KMS-11 (cell line): ENCODE measurements at regions not wholly inside any gene's neighbourhood (a gene's known extent, or its start where the extent isn't known, plus 50 kb on each side); places are given as distances from the start of the nearest gene placed in this dataset.

Source experiments
- H2AFZ ChIP-seq: fragments of 200-600 bp; sonication (generic); 2 replicates; pipeline ENCODE4 v1.6.1; 2016; ENCODE audit warnings: antibody characterized with exemption, mixed run types, low read depth
- H3K27ac ChIP-seq: fragments of 200-600 bp; sonication (generic); 2 replicates; pipeline ENCODE4 v1.6.1; 2016; ENCODE audit warnings: mild to moderate bottlenecking, mixed run types
- H3K27me3 ChIP-seq: fragments of 200-600 bp; sonication (generic); 2 replicates; pipeline ENCODE4 v1.6.1; 2017; ENCODE audit warnings: mild to moderate bottlenecking, low read depth, mixed run types, moderate library complexity; ENCODE audit not compliant: insufficient read depth
- H3K36me3 ChIP-seq: fragments of 200-600 bp; sonication (generic); 2 replicates; pipeline ENCODE4 v1.6.1; 2017; ENCODE audit warnings: mild to moderate bottlenecking, mixed run types; ENCODE audit not compliant: insufficient read depth
- H3K4me1 ChIP-seq: fragments of 200-600 bp; sonication (generic); 2 replicates; pipeline ENCODE4 v1.6.1; 2016; ENCODE audit warnings: mild to moderate bottlenecking, low read depth, mixed run types; ENCODE audit not compliant: poor library complexity, severe bottlenecking
- H3K4me2 ChIP-seq: fragments of 200-600 bp; sonication (generic); 2 replicates; pipeline ENCODE4 v1.7.0; 2016; ENCODE audit warnings: mild to moderate bottlenecking, mixed run types
- H3K4me3 ChIP-seq: fragments of 200-600 bp; sonication (generic); IDR thresholded peaks from 2 replicates; pipeline ENCODE4 v1.6.1; 2017; ENCODE audit warnings: low read depth, low read length, mixed read lengths; ENCODE audit not compliant: insufficient read depth
- H3K79me2 ChIP-seq: fragments of 200-600 bp; sonication (generic); 2 replicates; pipeline ENCODE4 v1.6.1; 2016; ENCODE audit warnings: low read depth, mixed run types; ENCODE audit not compliant: insufficient read depth
- H3K9ac ChIP-seq: fragments of 200-600 bp; sonication (generic); 2 replicates; pipeline ENCODE4 v1.6.1; 2016; ENCODE audit warnings: mild to moderate bottlenecking, mixed run types
- H4K20me1 ChIP-seq: fragments of 200-600 bp; sonication (generic); 2 replicates; pipeline ENCODE4 v1.6.1; 2016; ENCODE audit warnings: mild to moderate bottlenecking, mixed run types; ENCODE audit not compliant: insufficient read depth
- TF ChIP-seq, protein P1 (sequence below): fragments of 200-600 bp; sonication (generic); conservative IDR thresholded peaks from 2 replicates; pipeline ENCODE4 v1.6.1; 2017; ENCODE audit warnings: low read depth, mild to moderate bottlenecking, antibody characterized with exemption, low read length, moderate library complexity, mixed read lengths

- H2AFZ ChIP-seq: no peak overlapping the region
- H3K4me1 ChIP-seq: no peaks in the 10 kb centered on the region
- H3K9ac ChIP-seq: no peak overlapping the region
- no peak overlapping the region for H3K4me2 ChIP-seq
- H3K27me3 ChIP-seq: no peaks in the 10 kb centered on the region
- no peak overlapping the region for H3K4me3 ChIP-seq
- TF ChIP-seq, protein P1, sequence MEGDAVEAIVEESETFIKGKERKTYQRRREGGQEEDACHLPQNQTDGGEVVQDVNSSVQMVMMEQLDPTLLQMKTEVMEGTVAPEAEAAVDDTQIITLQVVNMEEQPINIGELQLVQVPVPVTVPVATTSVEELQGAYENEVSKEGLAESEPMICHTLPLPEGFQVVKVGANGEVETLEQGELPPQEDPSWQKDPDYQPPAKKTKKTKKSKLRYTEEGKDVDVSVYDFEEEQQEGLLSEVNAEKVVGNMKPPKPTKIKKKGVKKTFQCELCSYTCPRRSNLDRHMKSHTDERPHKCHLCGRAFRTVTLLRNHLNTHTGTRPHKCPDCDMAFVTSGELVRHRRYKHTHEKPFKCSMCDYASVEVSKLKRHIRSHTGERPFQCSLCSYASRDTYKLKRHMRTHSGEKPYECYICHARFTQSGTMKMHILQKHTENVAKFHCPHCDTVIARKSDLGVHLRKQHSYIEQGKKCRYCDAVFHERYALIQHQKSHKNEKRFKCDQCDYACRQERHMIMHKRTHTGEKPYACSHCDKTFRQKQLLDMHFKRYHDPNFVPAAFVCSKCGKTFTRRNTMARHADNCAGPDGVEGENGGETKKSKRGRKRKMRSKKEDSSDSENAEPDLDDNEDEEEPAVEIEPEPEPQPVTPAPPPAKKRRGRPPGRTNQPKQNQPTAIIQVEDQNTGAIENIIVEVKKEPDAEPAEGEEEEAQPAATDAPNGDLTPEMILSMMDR: no peak
- H3K79me2 ChIP-seq: no peaks in the 10 kb centered on the region
- no peaks in the 10 kb centered on the region for H3K36me3 ChIP-seq
- H3K27ac ChIP-seq: no peak overlapping the region
- H4K20me1 ChIP-seq: no peaks in the 10 kb centered on the region
Observed at GRCh38 chr5:107211630-107212029, 459.1 kb downstream of the EFNA5 start.

DNA sequence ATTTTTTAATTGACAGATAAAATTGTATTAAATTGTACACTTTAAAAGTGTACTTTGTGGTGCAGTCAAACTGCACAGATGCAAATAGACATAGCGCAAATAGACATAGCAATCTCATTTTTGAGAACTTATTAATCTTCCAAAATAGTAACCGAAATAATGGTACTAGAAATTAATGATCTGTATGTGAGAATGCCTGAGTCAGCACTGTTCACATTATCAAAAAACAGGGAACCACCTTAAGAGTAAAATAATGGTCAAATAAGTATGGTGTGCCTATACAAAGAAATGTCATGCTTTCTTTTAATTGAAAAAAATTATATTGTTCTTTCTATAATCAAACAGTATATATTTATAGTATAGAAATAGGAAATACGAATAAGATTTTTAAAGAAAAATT, 461.9 kb downstream of the EFNA5 start:
- Histone ChIP-seq H3K27me3 (no peaks in the 10 kb centered on the region), H3K36me3 (no peaks in the 10 kb centered on the region), H3K4me1 (no peaks in the 10 kb centered on the region), H3K9ac (no peak overlapping the region), H3K79me2 (no peaks in the 10 kb centered on the region), H3K4me3 (no peak overlapping the region), H3K4me2 (no peak overlapping the region), H4K20me1 (no peaks in the 10 kb centered on the region), H3K27ac (no peak overlapping the region), H2AFZ (no peak overlapping the region)
- TF ChIP-seq, protein P1: no peak

GRCh38 chr5:107204413-107204812, 466.3 kb downstream of the EFNA5 start:
- H3K4me1 ChIP-seq: no peaks in the 10 kb centered on the region
- TF ChIP-seq, protein P1: no peak
- H3K27me3 ChIP-seq: no peaks in the 10 kb centered on the region
- no peak overlapping the region for H3K4me3 ChIP-seq
- H3K4me2 ChIP-seq: no peak overlapping the region
- H4K20me1 ChIP-seq: no peaks in the 10 kb centered on the region
- H3K79me2 ChIP-seq: no peaks in the 10 kb centered on the region
- no peak overlapping the region for H2AFZ ChIP-seq
- no peaks in the 10 kb centered on the region for H3K36me3 ChIP-seq
- H3K27ac ChIP-seq: no peak overlapping the region
- no peak overlapping the region for H3K9ac ChIP-seq

DNA sequence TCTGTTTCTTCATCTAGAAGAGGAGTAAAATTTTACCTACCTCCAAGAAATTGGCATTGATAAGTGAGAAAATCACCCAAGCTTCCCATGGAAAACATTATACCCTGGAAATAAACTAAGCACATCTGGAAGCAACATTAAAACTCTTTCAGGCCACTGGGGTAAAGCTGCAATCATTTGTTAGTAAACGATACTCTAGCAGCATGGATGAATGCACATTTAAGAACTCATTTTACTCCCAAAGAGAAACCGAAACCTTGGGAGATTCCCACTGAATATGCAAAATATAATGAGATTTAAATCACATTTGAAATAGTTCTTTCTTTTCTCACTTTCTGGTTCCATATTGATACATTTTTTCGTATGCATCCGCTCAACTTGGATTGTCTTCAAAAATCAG, 467.5 kb downstream of the EFNA5 start:
- Histone ChIP-seq H2AFZ (no peak overlapping the region), H3K36me3 (no peaks in the 10 kb centered on the region), H3K79me2 (no peaks in the 10 kb centered on the region), H4K20me1 (no peaks in the 10 kb centered on the region), H3K9ac (no peak overlapping the region), H3K4me2 (no peak overlapping the region), H3K27me3 (no peaks in the 10 kb centered on the region), H3K4me3 (no peak overlapping the region), H3K27ac (no peak overlapping the region), H3K4me1 (no peaks in the 10 kb centered on the region)
- TF ChIP-seq, protein P1: no peak
